Coronary artery (tissue), 2 donors: ENCODE measurements at regions not wholly inside any gene's neighbourhood (a gene's known extent, or its start where the extent isn't known, plus 50 kb on each side); places are given as distances from the start of the nearest gene placed in this dataset.

Experiments
- DNase-seq: peaks from one replicate; pipeline ENCODE4 v3.0.0-alpha.2; 2017; ENCODE audit warnings: low spot score
- H3K27ac ChIP-seq, 2 donors: fragments of 200-600 bp; sonication (generic); one replicate each; pipeline ENCODE4 v1.5.1; 2016 to 2019
- H3K4me3 ChIP-seq: fragments of 200-600 bp; sonication (generic); 2 replicates; pipeline ENCODE4 v1.5.1; 2016; ENCODE audit warnings: mild to moderate bottlenecking, moderate library complexity
- CTCF ChIP-seq: fragments of 200-600 bp; sonication (generic); IDR thresholded peaks from one replicate; pipeline ENCODE4 v1.5.1; 2019; ENCODE audit warnings: antibody characterized with exemption

- no peak for TF ChIP-seq CTCF
- Histone ChIP-seq H3K27ac (no peak overlapping the region), H3K4me3 (no peak overlapping the region)
- DNase-seq, result no peak
These were observed 404.0 kb upstream of the GRIA1 start for GRCh38 chr5:153086486-153086885.

- TF ChIP-seq CTCF, result no peak
- Histone ChIP-seq H3K4me3 (no peak overlapping the region), H3K27ac (no peak overlapping the region)
- DNase-seq, result no peak
These were observed 401.9 kb upstream of the GRIA1 start for GRCh38 chr5:153088538-153088937.

DNA sequence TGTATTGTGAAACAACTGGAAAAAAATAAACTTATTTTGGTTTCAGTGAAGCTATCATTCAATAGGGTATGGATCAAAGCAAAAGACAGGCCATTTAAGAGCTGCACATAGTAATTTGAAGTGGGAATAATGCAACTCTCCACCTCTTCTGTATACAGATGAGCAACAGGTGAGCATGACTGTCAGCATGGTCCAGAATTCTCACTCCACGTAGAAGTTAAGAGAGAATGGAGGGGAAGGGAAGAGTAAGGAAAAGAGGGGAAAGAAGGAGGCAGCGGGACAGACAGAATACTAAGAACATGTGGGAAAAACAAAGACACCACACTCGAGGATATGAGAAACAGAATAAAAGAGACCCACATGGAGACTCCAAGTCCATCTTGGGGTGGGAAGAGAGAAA, 396.1 kb upstream of the GRIA1 start:
- no peak overlapping the region for H3K4me3 ChIP-seq
- H3K27ac ChIP-seq, result no peak overlapping the region
- TF ChIP-seq CTCF, result no peak
- DNase-seq, result no peak

DNA sequence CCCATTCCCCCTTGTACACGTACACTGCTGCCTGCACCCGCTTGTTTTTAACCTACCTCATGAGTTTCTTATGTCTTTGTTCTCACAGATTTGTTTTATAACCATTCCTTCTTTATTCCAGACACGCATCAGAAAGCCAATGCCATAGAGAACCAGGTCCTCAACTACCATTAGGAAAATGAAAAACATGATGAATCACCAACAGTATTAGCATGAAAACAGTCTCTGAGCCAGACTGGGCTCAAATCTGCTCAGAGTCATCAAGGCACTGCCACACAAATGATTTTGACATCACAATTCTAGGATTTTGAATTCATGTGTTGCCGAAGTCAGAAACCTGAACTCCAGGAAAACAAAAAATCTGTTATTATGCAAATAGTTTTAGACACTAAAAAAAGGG, 394.1 kb upstream of the GRIA1 start:
- Histone ChIP-seq H3K4me3 (no peak overlapping the region), H3K27ac (no peak overlapping the region)
- DNase-seq, result no peak
- no peak for TF ChIP-seq CTCF

DNA sequence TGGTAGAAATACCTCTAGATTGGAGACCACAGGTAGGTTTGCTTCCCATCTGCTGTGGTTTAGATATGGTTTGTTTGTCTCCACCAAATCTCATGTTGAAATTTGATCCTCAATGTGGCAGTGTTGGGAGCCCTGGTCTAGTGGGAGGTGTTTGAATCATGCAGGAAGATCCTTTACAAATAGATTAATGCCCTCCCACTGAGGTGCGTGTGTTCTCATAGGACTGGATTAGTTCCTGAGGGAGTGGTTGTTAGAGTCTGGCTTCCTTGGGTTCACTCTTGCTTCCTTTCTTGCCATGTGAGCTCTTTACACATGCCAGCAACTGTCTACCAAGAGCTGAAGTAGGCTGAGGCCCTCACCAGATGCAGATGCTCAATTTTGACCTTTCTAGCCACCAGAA, 391.1 kb upstream of the GRIA1 start:
- no peak for DNase-seq
- Histone ChIP-seq H3K4me3 (no peak overlapping the region), H3K27ac (no peak overlapping the region)
- TF ChIP-seq CTCF, result no peak

GRCh38 chr5:153101235-153102180, 389.0 kb upstream of the GRIA1 start:
- DNase-seq, result no peak
- TF ChIP-seq CTCF, result no peak
- H3K27ac ChIP-seq, result no peak overlapping the region
- H3K4me3 ChIP-seq, result no peak overlapping the region

- no peak for DNase-seq
- no peak overlapping the region for H3K27ac ChIP-seq
- TF ChIP-seq CTCF, result no peak
- H3K4me3 ChIP-seq, result no peak overlapping the region
These were observed 373.6 kb upstream of the GRIA1 start for GRCh38 chr5:153116916-153117315.
